Liver (tissue), 8 donors: ENCODE measurements at regions not wholly inside any gene's neighbourhood (a gene's known extent, or its start where the extent isn't known, plus 50 kb on each side); places are given as distances from the start of the nearest gene placed in this dataset.

Experiments used
- DNase-seq: peaks from one replicate; pipeline ENCODE4 v3.0.0-alpha.2; 2017; ENCODE audit warnings: low spot score
- H3K27ac ChIP-seq, 2 donors: one replicate each; pipeline ENCODE4 v1.7.0; 2013; ENCODE audit warnings: inconsistent platforms in 2 of 2, low read length in 2 of 2, control low read depth in 1 of 2, low read depth in 1 of 2, mild to moderate bottlenecking in 1 of 2
- H3K27me3 ChIP-seq, 4 donors: one replicate each; pipeline versions ENCODE4 v1.6.1 to v1.7.0; 2013; ENCODE audit warnings: low read length in 3 of 4, inconsistent platforms in 1 of 4, mild to moderate bottlenecking in 1 of 4, moderate library complexity in 1 of 4; ENCODE audit not compliant: control insufficient read depth in 4 of 4, insufficient read depth in 4 of 4
- H3K36me3 ChIP-seq, 4 donors: one replicate each; pipeline versions ENCODE4 v1.6.1 to v1.7.0; 2013; ENCODE audit warnings: low read length in 3 of 4, mild to moderate bottlenecking in 3 of 4, low read depth in 1 of 4, moderate library complexity in 1 of 4; ENCODE audit not compliant: control insufficient read depth in 4 of 4, insufficient read depth in 3 of 4
- H3K4me1 ChIP-seq, 4 donors: one replicate each; pipeline versions ENCODE4 v1.6.1 to v1.7.0; 2013; ENCODE audit warnings: low read length in 3 of 4, mild to moderate bottlenecking in 3 of 4, moderate library complexity in 1 of 4; ENCODE audit not compliant: control insufficient read depth in 4 of 4, insufficient read depth in 4 of 4
- H3K4me3 ChIP-seq, 3 donors: one replicate each; pipeline versions ENCODE4 v1.6.1 to v1.7.0; 2013; ENCODE audit warnings: low read length in 3 of 3, control low read depth in 1 of 3, low read depth in 1 of 3, mild to moderate bottlenecking in 1 of 3
- H3K9ac ChIP-seq, 2 donors: one replicate each; pipeline ENCODE4 v1.7.0; 2013; ENCODE audit warnings: low read length in 2 of 2, mild to moderate bottlenecking in 2 of 2, moderate library complexity in 2 of 2, control low read depth in 1 of 2, low read depth in 1 of 2
- H3K9me3 ChIP-seq, 4 donors: one replicate each; pipeline versions ENCODE4 v1.6.1 to v1.7.0; 2013; ENCODE audit warnings: low read length in 3 of 4; ENCODE audit not compliant: control insufficient read depth in 4 of 4
- ATF3 ChIP-seq: IDR thresholded peaks from 2 replicates; pipeline ENCODE4 v1.6.1; 2016; ENCODE audit warnings: antibody characterized with exemption
- EGR1 ChIP-seq, 2 donors: IDR thresholded peaks; 2 replicates each; pipeline ENCODE4 v1.6.1; 2016 to 2018; ENCODE audit warnings: antibody characterized with exemption in 2 of 2, low read depth in 2 of 2
- FOXA2 ChIP-seq: IDR thresholded peaks from 2 replicates; pipeline ENCODE4 v1.6.1; 2016; ENCODE audit warnings: antibody characterized with exemption
- NR2F2 ChIP-seq: IDR thresholded peaks from 2 replicates; pipeline ENCODE4 v1.6.1; 2016; ENCODE audit warnings: antibody characterized with exemption
- RAD21 ChIP-seq, 2 donors: IDR thresholded peaks; 2 replicates each; pipeline ENCODE4 v1.6.1; 2016; ENCODE audit warnings: antibody characterized with exemption in 2 of 2, mild to moderate bottlenecking in 2 of 2
- REST ChIP-seq: IDR thresholded peaks from 2 replicates; pipeline ENCODE4 v1.6.1; 2016; ENCODE audit warnings: antibody characterized with exemption, mild to moderate bottlenecking
- RXRA ChIP-seq, 2 donors: IDR thresholded peaks; 2 replicates each; pipeline ENCODE4 v1.6.1; 2017 to 2018; ENCODE audit warnings: antibody characterized with exemption in 2 of 2, mild to moderate bottlenecking in 1 of 2
- TAF1 ChIP-seq: conservative IDR thresholded peaks from 2 replicates; pipeline ENCODE4 v1.6.1; 2016; ENCODE audit warnings: antibody characterized with exemption, mild to moderate bottlenecking
- YY1 ChIP-seq: IDR thresholded peaks from 2 replicates; pipeline ENCODE4 v1.6.1; 2016; ENCODE audit warnings: antibody characterized with exemption, mild to moderate bottlenecking
- WGBS: extraction: QIAGEN DNeasy Blood & Tissue Kit; methylation state at CpG from one replicate; pipeline ENCODE4 v1.1.7; 2013; 5-methylcytosine and 5-hydroxymethylcytosine counted together
- TF ChIP-seq, protein P1 (sequence below): IDR thresholded peaks from 2 replicates; pipeline ENCODE4 v1.6.1; 2016; ENCODE audit warnings: antibody characterized with exemption
- TF ChIP-seq, protein P2 (sequence below): fragments of 150-350 bp; IDR thresholded peaks from 2 replicates; pipeline ENCODE4 v1.5.1; 2017; ENCODE audit warnings: improper control_type of control experiment, low read depth, low read length; ENCODE audit not compliant: missing input control
- donor health status: healthy.
- donor health status: healthy.
- donor health status: healthy.
- donor health status: healthy.
- donor health status: healthy.

- Histone ChIP-seq H3K27ac (no peak overlapping the region), H3K9ac (no peak overlapping the region), H3K27me3 (peaks cover 0 to 12% (median 5%) of the 10 kb centered on the region in 4 donors), H3K9me3 (no peaks in the 10 kb centered on the region), H3K36me3 (no peaks in the 10 kb centered on the region), H3K4me3 (no peak overlapping the region), H3K4me1 (peaks cover 4 to 6% (median 5%) of the 10 kb centered on the region in 4 donors)
- no peak for TF ChIP-seq RAD21 (IDR thresholded peaks at IDR 0.05)
- TF ChIP-seq, protein P1, sequence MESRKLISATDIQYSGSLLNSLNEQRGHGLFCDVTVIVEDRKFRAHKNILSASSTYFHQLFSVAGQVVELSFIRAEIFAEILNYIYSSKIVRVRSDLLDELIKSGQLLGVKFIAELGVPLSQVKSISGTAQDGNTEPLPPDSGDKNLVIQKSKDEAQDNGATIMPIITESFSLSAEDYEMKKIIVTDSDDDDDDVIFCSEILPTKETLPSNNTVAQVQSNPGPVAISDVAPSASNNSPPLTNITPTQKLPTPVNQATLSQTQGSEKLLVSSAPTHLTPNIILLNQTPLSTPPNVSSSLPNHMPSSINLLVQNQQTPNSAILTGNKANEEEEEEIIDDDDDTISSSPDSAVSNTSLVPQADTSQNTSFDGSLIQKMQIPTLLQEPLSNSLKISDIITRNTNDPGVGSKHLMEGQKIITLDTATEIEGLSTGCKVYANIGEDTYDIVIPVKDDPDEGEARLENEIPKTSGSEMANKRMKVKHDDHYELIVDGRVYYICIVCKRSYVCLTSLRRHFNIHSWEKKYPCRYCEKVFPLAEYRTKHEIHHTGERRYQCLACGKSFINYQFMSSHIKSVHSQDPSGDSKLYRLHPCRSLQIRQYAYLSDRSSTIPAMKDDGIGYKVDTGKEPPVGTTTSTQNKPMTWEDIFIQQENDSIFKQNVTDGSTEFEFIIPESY = no peak
- TF ChIP-seq REST = no peak
- TF ChIP-seq ATF3 = no peak
- no peak for TF ChIP-seq YY1
- no peak for TF ChIP-seq TAF1
- no peak for TF ChIP-seq FOXA2
- 31% methylated on average over 5 of the region's 5 CpGs for WGBS
- DNase-seq = no peak
These were observed 74.1 kb downstream of the NCR2 start for GRCh38 chr6:41409489-41409888.

- H3K36me3 ChIP-seq = no peaks in the 10 kb centered on the region
- peaks cover 4 to 13% (median 7%) of the 10 kb centered on the region in 4 donors for H3K27me3 ChIP-seq
- TF ChIP-seq, protein P2, sequence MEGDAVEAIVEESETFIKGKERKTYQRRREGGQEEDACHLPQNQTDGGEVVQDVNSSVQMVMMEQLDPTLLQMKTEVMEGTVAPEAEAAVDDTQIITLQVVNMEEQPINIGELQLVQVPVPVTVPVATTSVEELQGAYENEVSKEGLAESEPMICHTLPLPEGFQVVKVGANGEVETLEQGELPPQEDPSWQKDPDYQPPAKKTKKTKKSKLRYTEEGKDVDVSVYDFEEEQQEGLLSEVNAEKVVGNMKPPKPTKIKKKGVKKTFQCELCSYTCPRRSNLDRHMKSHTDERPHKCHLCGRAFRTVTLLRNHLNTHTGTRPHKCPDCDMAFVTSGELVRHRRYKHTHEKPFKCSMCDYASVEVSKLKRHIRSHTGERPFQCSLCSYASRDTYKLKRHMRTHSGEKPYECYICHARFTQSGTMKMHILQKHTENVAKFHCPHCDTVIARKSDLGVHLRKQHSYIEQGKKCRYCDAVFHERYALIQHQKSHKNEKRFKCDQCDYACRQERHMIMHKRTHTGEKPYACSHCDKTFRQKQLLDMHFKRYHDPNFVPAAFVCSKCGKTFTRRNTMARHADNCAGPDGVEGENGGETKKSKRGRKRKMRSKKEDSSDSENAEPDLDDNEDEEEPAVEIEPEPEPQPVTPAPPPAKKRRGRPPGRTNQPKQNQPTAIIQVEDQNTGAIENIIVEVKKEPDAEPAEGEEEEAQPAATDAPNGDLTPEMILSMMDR = no peak
- TF ChIP-seq REST = no peak
- no peak for TF ChIP-seq FOXA2
- no peak for TF ChIP-seq RXRA (IDR thresholded peaks at IDR 0.05)
- TF ChIP-seq NR2F2 = no peak
- TF ChIP-seq TAF1 = no peak
- no peak for TF ChIP-seq YY1
- no peak for TF ChIP-seq EGR1 (IDR thresholded peaks at IDR 0.05; ENCODE audit: low read depth in 2 of 2)
- TF ChIP-seq, protein P1 = no peak
- no peak overlapping the region for H3K4me3 ChIP-seq
- no peak overlapping the region for H3K27ac ChIP-seq
- H3K9ac ChIP-seq = no peak overlapping the region
- H3K4me1 ChIP-seq = peaks cover 2 to 4% (median 3%) of the 10 kb centered on the region in 4 donors
- DNase-seq = no peak
- WGBS = 90% methylated on average over 5 of the region's 5 CpGs
- H3K9me3 ChIP-seq = no peaks in the 10 kb centered on the region
These were observed 76.6 kb downstream of the NCR2 start for GRCh38 chr6:41411961-41412360.
